ENCODE measurements at regions not wholly inside any gene's neighbourhood (a gene's known extent, or its start where the extent isn't known, plus 50 kb on each side); places are given as distances from the start of the nearest gene placed in this dataset.
"Not testable (repeated sequence)": the region's sequence is repeated elsewhere in the genome, so short reads cannot be mapped to it uniquely, and the experiment has no call there.

DNA sequence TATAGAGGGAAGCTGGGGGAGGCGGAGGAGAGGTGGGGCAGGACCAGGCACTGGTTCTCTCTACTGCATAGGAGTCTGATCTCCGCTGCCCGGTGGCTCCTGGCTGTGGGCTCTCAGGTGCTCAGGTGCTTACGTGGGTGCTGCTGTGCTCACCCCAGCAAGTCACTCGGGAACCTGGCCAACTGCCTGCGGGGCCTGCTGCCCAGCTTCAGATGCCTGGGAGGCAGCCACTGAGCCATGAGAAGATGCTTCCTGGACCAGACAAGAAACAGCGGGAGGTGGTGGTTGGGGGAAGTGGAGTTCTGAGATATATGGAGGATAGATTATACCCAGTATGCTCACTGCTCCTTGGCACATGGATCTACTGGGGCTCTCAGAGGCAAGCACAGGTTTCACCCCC lies 1303.4 kb downstream of the TBC1D22A start:
- no peak for DNase-seq (ENCODE audit: extremely low read depth, low read depth)
- TF ChIP-seq, protein P1, sequence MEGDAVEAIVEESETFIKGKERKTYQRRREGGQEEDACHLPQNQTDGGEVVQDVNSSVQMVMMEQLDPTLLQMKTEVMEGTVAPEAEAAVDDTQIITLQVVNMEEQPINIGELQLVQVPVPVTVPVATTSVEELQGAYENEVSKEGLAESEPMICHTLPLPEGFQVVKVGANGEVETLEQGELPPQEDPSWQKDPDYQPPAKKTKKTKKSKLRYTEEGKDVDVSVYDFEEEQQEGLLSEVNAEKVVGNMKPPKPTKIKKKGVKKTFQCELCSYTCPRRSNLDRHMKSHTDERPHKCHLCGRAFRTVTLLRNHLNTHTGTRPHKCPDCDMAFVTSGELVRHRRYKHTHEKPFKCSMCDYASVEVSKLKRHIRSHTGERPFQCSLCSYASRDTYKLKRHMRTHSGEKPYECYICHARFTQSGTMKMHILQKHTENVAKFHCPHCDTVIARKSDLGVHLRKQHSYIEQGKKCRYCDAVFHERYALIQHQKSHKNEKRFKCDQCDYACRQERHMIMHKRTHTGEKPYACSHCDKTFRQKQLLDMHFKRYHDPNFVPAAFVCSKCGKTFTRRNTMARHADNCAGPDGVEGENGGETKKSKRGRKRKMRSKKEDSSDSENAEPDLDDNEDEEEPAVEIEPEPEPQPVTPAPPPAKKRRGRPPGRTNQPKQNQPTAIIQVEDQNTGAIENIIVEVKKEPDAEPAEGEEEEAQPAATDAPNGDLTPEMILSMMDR (IDR thresholded peaks at IDR 0.05; ENCODE audit: low read depth, low read length) = no peak

DNA sequence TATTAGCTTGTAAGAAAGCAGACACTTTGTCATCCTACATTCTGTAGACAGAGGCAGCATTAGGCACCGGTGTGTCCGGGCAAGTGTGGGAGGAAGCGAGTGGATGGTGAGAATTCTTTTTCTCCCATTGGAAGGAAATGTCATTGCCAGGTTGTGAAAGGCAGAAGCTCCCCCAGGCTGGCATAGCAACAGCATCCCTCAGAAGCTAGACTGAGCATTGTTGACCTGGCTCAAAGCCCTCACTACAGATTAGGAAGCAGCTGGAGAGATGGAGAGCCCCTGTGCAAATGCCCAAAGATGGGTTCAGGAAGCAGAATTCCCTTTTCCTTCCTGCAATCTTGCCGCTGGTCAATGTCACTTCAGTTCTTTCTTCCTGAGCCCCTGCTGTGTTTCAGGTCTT lies 1299.3 kb downstream of the TBC1D22A start:
- DNase-seq (ENCODE audit: extremely low read depth, low read depth) = no peak
- TF ChIP-seq, protein P1 (IDR thresholded peaks at IDR 0.05; ENCODE audit: low read depth, low read length) = no peak

DNA sequence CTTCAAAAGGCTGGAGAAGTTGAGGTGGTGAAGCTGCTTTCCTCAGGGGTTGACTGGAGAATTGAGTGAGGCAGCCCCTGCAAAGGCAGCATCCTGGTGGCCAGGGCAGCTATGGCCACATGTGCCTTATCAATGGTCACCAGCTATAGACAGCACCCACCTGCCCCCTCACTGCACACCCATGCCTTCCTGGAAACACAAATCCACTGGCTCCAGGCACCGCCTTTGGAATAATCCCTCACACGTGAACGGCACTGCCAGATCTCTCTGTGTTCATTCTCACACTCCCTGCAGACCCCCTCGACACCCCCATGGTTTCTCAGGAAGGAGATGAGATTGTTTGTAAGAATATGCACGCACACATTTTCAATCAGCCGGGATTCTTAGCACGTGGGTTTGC lies 1297.8 kb downstream of the TBC1D22A start:
- no peak for DNase-seq (ENCODE audit: extremely low read depth, low read depth)
- TF ChIP-seq, protein P1 (IDR thresholded peaks at IDR 0.05; ENCODE audit: low read depth, low read length) = no peak

DNA sequence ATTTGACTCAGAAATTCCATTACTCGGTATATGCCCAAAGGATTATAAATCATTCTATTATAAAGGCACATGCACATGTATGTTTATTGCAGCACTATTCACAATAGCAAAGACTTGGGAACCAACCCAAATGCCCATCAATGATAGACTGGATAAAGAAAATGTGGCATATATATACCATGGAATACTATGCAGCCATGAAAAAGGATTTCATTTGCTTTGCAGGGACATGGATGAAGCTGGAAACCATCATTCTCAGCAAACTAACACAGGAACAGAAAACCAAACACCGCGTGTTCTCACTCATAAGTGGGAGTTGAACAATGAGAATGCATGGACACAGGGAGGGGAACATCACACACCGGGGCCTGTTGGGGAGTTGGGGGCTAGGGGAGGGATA lies 1297.1 kb downstream of the TBC1D22A start:
- DNase-seq (ENCODE audit: extremely low read depth, low read depth) = not testable (repeated sequence)

DNA sequence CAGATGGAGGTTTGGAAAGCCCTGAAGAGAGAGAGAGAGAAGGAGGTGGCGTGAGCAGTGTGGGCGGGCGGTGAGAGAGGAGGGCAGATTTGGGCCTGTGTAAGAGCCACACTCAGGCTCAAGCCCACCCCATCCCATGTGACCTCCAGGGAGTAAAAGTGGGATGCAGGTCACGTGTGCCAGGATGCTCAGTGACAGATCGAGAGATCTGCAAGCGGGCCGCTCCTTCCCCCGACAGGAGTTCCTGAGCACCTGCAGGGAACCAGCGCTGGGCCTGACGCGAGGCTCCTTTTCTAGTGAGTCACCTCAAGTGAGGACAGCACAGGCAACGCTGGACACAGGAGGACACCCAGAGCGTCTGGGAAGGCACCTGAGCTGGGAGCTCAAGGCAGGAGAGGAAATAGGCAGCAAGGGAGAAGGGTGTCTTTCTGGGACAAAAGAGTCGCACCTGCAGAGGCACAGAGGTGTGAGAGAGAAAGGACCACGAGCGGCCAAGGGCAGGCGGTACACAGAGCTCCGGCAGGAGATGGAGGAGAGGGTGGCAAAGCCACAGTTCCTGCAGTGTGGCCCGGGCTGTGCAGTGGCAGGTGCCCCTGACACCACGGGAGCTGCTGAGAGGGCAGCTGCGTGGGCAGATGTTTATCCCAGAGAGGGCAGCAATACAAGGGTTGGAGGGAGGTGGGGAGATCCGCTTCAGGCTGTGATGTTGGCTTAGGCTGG lies 1294.8 kb downstream of the TBC1D22A start:
- DNase-seq (ENCODE audit: extremely low read depth, low read depth) = no peak
- TF ChIP-seq, protein P1 (IDR thresholded peaks at IDR 0.05; ENCODE audit: low read depth, low read length) = no peak

DNA sequence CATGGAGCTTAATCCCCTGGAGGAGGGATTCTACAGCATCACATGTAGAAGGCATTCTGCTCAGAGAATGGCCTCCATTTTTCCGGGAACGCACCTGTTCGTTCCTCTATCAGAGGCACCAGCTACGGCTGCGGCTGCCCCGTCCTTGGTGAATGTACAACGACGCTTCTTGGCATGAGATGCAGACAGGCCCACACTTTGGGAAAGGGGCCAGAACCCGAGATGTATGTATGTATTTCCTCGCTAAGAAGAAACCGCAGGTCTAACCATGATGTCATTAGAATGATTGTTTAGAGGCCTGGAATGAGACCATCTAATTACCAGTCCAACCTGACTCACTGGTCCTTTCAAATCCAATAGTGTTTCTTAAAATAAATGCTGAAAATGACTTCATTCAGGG lies 1293.4 kb downstream of the TBC1D22A start:
- TF ChIP-seq, protein P1 (IDR thresholded peaks at IDR 0.05; ENCODE audit: low read depth, low read length) = no peak
- DNase-seq (ENCODE audit: extremely low read depth, low read depth) = no peak

DNA sequence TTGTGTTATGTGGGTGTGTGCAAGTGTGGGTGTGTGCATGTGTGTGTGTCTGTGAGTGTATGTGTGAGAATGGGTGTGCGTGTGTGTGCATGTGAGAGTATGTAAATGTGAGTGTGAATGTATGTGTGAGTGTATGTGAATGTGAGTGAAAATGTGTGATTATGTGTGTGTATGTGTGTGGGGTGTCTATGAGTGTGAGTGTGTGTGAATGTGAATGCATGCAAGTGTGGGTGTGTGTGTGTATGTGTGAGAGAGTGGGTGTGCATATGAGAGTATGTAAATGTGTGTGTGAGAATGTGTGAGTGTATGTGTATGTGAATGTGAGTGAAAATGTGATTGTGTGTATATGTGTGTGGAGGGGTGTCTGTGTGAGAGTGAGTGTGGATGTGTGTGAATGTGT lies 1292.7 kb downstream of the TBC1D22A start:
- no peak for DNase-seq (ENCODE audit: extremely low read depth, low read depth)
- TF ChIP-seq, protein P1 (IDR thresholded peaks at IDR 0.05; ENCODE audit: low read depth, low read length) = no peak

DNA sequence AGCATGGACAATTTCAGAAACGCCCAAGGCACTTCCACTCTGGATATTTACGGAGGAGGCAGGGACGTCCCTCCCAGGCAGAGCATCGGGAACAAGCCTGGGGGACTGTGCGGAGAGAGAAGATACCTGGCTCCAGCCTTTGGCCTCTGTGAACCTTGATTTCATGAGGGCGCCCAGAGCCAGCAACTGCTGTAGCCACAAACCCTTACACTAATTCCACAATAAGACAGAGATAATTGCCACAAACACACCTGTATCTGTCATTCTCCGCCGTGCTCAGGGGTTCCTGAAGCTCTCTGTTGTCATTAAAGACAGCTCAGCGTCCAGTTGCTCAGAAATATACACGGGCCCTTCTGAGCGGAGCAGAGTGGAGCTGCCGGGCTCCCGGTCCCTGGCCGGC lies 1292.1 kb downstream of the TBC1D22A start:
- DNase-seq (ENCODE audit: extremely low read depth, low read depth) = no peak
- TF ChIP-seq, protein P1 (IDR thresholded peaks at IDR 0.05; ENCODE audit: low read depth, low read length) = no peak
